OCI-LY7 (cell line): ENCODE measurements at regions not wholly inside any gene's neighbourhood (a gene's known extent, or its start where the extent isn't known, plus 50 kb on each side); places are given as distances from the start of the nearest gene placed in this dataset.

ENCODE experiments used
- BruUV-seq: library from RNA; stranded (reverse); fragments of 400-500 nt; replicated peaks from 2 replicates; lab custom pipeline; 2021; lab: Mats Ljungman, UMichigan
- CTCF ChIA-PET: fragments of 300-600 bp; sonication (Branson Sonifier 250); formaldehyde crosslinking; loops from one replicate; lab custom pipeline; 2022; ENCODE audit warnings: antibody characterized with exemption; ENCODE audit not compliant: unreplicated experiment; lab: Charles Lee
- POLR2A ChIA-PET: fragments of 300-600 bp; sonication (Branson Sonifier 250); formaldehyde crosslinking; loops from one replicate; lab custom pipeline; 2022; ENCODE audit warnings: antibody characterized with exemption; lab: Charles Lee
- DNase-seq: peaks from one replicate; pipeline ENCODE4 v3.0.0-alpha.2; 2015; ENCODE audit warnings: low spot score
- H2AFZ ChIP-seq: fragments of 200-600 bp; sonication (generic), shearing (Covaris generic); 2 replicates; pipeline ENCODE4 v1.6.1; 2014; ENCODE audit warnings: mild to moderate bottlenecking, antibody characterized with exemption, low read length, moderate library complexity
- H3K27ac ChIP-seq: fragments of 200-600 bp; sonication (generic); 2 replicates; pipeline ENCODE4 v1.5.1; 2014; ENCODE audit warnings: mixed run types, low read depth, mild to moderate bottlenecking, moderate library complexity, low read length, inconsistent platforms; ENCODE audit not compliant: poor library complexity, severe bottlenecking
- H3K36me3 ChIP-seq: fragments of 200-600 bp; sonication (generic); 2 replicates; pipeline ENCODE4 v1.6.1; 2014; ENCODE audit warnings: mild to moderate bottlenecking, antibody characterized with exemption, low read length, moderate library complexity, mixed read lengths; ENCODE audit not compliant: insufficient read depth
- H3K4me1 ChIP-seq: fragments of 200-600 bp; sonication (generic); 2 replicates; pipeline ENCODE4 v1.5.1; 2014; ENCODE audit warnings: mild to moderate bottlenecking, low read length; ENCODE audit not compliant: insufficient read depth, poor library complexity, severe bottlenecking
- H3K4me2 ChIP-seq: fragments of 200-600 bp; sonication (generic); 2 replicates; pipeline ENCODE4 v1.6.1; 2014; ENCODE audit warnings: mild to moderate bottlenecking, low read length
- H3K4me3 ChIP-seq: fragments of 200-600 bp; sonication (generic); 2 replicates; pipeline ENCODE4 v1.5.1; 2014; ENCODE audit warnings: mild to moderate bottlenecking, low read depth, low read length; ENCODE audit not compliant: poor library complexity, severe bottlenecking
- H3K79me2 ChIP-seq: fragments of 200-600 bp; sonication (generic); 2 replicates; pipeline ENCODE4 v1.6.1; 2016; ENCODE audit warnings: low read depth, mild to moderate bottlenecking, low read length, moderate library complexity, mixed read lengths; ENCODE audit not compliant: insufficient read depth
- H3K9me2 ChIP-seq: fragments of 200-600 bp; sonication (generic); 2 replicates; pipeline ENCODE4 v1.6.1; 2016; ENCODE audit warnings: mild to moderate bottlenecking, low read length, mixed read lengths; ENCODE audit not compliant: insufficient read depth
- H3K9me3 ChIP-seq: fragments of 200-600 bp; sonication (generic); 2 replicates; pipeline ENCODE4 v1.6.1; 2014; ENCODE audit warnings: mild to moderate bottlenecking, mixed run types, low read length, mixed read lengths
- H4K20me1 ChIP-seq: fragments of 200-600 bp; sonication (generic); 2 replicates; pipeline ENCODE4 v1.6.1; 2014; ENCODE audit warnings: mild to moderate bottlenecking, antibody characterized with exemption, low read length, moderate library complexity, mixed read lengths; ENCODE audit not compliant: insufficient read depth
- EZH2phosphoT487 ChIP-seq: fragments of 200-600 bp; sonication (generic); IDR thresholded peaks from 2 replicates; pipeline ENCODE4 v1.6.1; 2018; ENCODE audit warnings: low read depth, borderline replicate concordance, mild to moderate bottlenecking, mixed run types, antibody characterized with exemption, low read length, moderate library complexity, mixed read lengths
- intact Hi-C: fragments of 100-400 bp; cut with micrococcal nuclease; formaldehyde crosslinking; loops from one replicate; pipeline ENCODE4 v1.10.0; 2022; ENCODE audit not compliant: unreplicated experiment
- TF ChIP-seq, protein P1 (sequence below): fragments of 200-600 bp; sonication (generic); conservative IDR thresholded peaks from 2 replicates; pipeline ENCODE4 v1.5.1; 2014; ENCODE audit warnings: mild to moderate bottlenecking, antibody characterized with exemption, low read length, moderate library complexity, mixed read lengths

- intact Hi-C loops = no loop called here
- Histone ChIP-seq H3K36me3 (no peaks in the 10 kb centered on the region), H4K20me1 (no peaks in the 10 kb centered on the region), H3K79me2 (no peaks in the 10 kb centered on the region), H3K4me1 (no peaks in the 10 kb centered on the region), H3K9me2 (no peaks in the 10 kb centered on the region), H3K27ac (no peak overlapping the region), H3K4me2 (no peak overlapping the region), H3K4me3 (no peak overlapping the region), H2AFZ (no peak overlapping the region), H3K9me3 (0 out of 2 replicates have a peak, but pooled peaks cover 6% of the 10 kb centered on the region)
- no TSS peak for BruUV-seq
- POLR2A ChIA-PET = no interaction called here
- TF ChIP-seq, protein P1, sequence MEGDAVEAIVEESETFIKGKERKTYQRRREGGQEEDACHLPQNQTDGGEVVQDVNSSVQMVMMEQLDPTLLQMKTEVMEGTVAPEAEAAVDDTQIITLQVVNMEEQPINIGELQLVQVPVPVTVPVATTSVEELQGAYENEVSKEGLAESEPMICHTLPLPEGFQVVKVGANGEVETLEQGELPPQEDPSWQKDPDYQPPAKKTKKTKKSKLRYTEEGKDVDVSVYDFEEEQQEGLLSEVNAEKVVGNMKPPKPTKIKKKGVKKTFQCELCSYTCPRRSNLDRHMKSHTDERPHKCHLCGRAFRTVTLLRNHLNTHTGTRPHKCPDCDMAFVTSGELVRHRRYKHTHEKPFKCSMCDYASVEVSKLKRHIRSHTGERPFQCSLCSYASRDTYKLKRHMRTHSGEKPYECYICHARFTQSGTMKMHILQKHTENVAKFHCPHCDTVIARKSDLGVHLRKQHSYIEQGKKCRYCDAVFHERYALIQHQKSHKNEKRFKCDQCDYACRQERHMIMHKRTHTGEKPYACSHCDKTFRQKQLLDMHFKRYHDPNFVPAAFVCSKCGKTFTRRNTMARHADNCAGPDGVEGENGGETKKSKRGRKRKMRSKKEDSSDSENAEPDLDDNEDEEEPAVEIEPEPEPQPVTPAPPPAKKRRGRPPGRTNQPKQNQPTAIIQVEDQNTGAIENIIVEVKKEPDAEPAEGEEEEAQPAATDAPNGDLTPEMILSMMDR = no peak
- TF ChIP-seq EZH2phosphoT487 = no peak
- DNase-seq = no peak
- CTCF ChIA-PET = no interaction called here
Measured at GRCh38 chr6:163839296-163839695, 424.8 kb downstream of the QKI start.

- no peaks in the 10 kb centered on the region for H3K36me3 ChIP-seq
- CTCF ChIA-PET = no interaction called here
Measured at GRCh38 chr6:163837691-163838431, 423.3 kb downstream of the QKI start.

More at GRCh38 chr6:163837691-163838431, 423.3 kb downstream of the QKI start:
- DNase-seq = no peak
- no peak overlapping the region for H3K27ac ChIP-seq
- no peaks in the 10 kb centered on the region for H3K9me2 ChIP-seq
- H3K9me3 ChIP-seq = 0 out of 2 replicates have a peak, but pooled peaks cover 6% of the 10 kb centered on the region
- no peaks in the 10 kb centered on the region for H4K20me1 ChIP-seq
- no peaks in the 10 kb centered on the region for H3K4me1 ChIP-seq
- intact Hi-C loops = no loop called here
- POLR2A ChIA-PET = interaction anchor here (0.6 kb wide), 1 partner anchor 8 kb away, joined by 3 read pairs; no protein-coding TSS in a partner anchor
- no peak overlapping the region for H3K4me3 ChIP-seq
- BruUV-seq = no TSS peak
- no peak overlapping the region for H2AFZ ChIP-seq
- no peak for TF ChIP-seq EZH2phosphoT487
- TF ChIP-seq, protein P1 = no peak
- H3K4me2 ChIP-seq = no peak overlapping the region
- H3K79me2 ChIP-seq = no peaks in the 10 kb centered on the region
